Esophagus muscularis mucosa (tissue), 4 donors: ENCODE measurements at regions not wholly inside any gene's neighbourhood (a gene's known extent, or its start where the extent isn't known, plus 50 kb on each side); places are given as distances from the start of the nearest gene placed in this dataset.

Experiments
- EP300 ChIP-seq: sonication (generic); formaldehyde crosslinking; IDR thresholded peaks from one replicate; pipeline ENCODE4 v1.6.1; 2017; ENCODE audit warnings: antibody characterized with exemption
- POLR2A ChIP-seq: fragments of 450-650 bp; IDR thresholded peaks from one replicate; pipeline ENCODE4 v1.6.1; 2017; ENCODE audit warnings: antibody characterized with exemption, moderate library complexity, mild to moderate bottlenecking, low read depth
- POLR2AphosphoS5 ChIP-seq, 2 donors: sonication (generic); formaldehyde crosslinking; IDR thresholded peaks; one replicate each; pipeline ENCODE4 v1.6.1; 2017; ENCODE audit warnings: antibody characterized with exemption in 2 of 2
- TF ChIP-seq, protein P1 (sequence below), 3 experiments: fragments of 200-600 bp in 2 of 3; fragments of 450-650 bp in 1 of 3; sonication (generic) in 2 of 3; IDR thresholded peaks; one replicate each; pipeline ENCODE4 v1.5.1; 2017 to 2019; ENCODE audit warnings: antibody characterized with exemption in 3 of 3, mild to moderate bottlenecking in 2 of 3, moderate library complexity in 1 of 3

DNA sequence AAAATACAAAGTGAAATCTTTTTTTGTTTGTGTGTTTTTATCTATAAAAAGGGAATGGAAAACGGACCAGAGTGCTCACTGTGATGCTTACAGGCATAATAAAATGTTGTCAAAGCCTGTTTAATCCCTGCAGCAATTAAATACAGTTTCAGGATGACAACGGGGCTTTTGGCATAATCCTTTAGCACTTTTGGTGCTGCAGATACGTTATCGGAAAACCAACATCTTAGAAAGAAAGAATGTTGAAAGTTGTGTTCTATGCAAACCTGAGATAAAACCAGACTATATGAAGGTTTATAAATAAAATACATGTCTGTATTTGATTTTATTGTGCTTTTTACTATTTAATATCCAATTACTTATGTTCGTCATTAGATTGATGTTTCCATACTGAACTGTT is 307.4 kb upstream of the DAB2 start:
- TF ChIP-seq POLR2A (no peak), EP300 (no peak), POLR2AphosphoS5 (IDR thresholded peaks at IDR 0.05) (no peak)
- TF ChIP-seq, protein P1, sequence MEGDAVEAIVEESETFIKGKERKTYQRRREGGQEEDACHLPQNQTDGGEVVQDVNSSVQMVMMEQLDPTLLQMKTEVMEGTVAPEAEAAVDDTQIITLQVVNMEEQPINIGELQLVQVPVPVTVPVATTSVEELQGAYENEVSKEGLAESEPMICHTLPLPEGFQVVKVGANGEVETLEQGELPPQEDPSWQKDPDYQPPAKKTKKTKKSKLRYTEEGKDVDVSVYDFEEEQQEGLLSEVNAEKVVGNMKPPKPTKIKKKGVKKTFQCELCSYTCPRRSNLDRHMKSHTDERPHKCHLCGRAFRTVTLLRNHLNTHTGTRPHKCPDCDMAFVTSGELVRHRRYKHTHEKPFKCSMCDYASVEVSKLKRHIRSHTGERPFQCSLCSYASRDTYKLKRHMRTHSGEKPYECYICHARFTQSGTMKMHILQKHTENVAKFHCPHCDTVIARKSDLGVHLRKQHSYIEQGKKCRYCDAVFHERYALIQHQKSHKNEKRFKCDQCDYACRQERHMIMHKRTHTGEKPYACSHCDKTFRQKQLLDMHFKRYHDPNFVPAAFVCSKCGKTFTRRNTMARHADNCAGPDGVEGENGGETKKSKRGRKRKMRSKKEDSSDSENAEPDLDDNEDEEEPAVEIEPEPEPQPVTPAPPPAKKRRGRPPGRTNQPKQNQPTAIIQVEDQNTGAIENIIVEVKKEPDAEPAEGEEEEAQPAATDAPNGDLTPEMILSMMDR (IDR thresholded peaks at IDR 0.05) = no peak
